HG02938 (cell line): ENCODE measurements at regions not wholly inside any gene's neighbourhood (a gene's known extent, or its start where the extent isn't known, plus 50 kb on each side); places are given as distances from the start of the nearest gene placed in this dataset.

ENCODE experiments used
- ATAC-seq: cut with Tn5 transposase; IDR thresholded peaks from one replicate; pipeline ENCODE4 v1.9.1; 2021; ENCODE audit warnings: mild to moderate bottlenecking, moderate library complexity; ENCODE audit not compliant: unreplicated experiment

GRCh38 chr4:41865306-41865980 is 69.8 kb upstream of the TMEM33 start:
- ATAC-seq, result no peak

GRCh38 chr4:41859087-41859486 is 76.1 kb upstream of the TMEM33 start:
- no peak for ATAC-seq

- ATAC-seq, result no peak
These were observed 78.0 kb upstream of the TMEM33 start for GRCh38 chr4:41857226-41857641.

- ATAC-seq, result no peak
These were observed 78.4 kb upstream of the TMEM33 start for GRCh38 chr4:41856797-41857196.

GRCh38 chr4:41853973-41854372 is 81.3 kb upstream of the TMEM33 start:
- no peak for ATAC-seq

GRCh38 chr4:41852229-41852628 is 83.0 kb upstream of the TMEM33 start:
- ATAC-seq, result no peak

GRCh38 chr4:41851621-41852020 is 83.6 kb upstream of the TMEM33 start:
- ATAC-seq, result no peak

- ATAC-seq, result no peak
These were observed 90.9 kb upstream of the TMEM33 start for GRCh38 chr4:41844327-41844726.

- peak; percentile 83 for ATAC-seq
These were observed 91.7 kb upstream of the PHOX2B start for GRCh38 chr4:41839916-41840854.

- no peak for ATAC-seq
These were observed 90.1 kb upstream of the PHOX2B start for GRCh38 chr4:41838590-41838989.

- no peak for ATAC-seq
These were observed 86.9 kb upstream of the PHOX2B start for GRCh38 chr4:41835321-41835995.

- no peak for ATAC-seq
These were observed 84.4 kb upstream of the PHOX2B start for GRCh38 chr4:41832961-41833360.

- no peak for ATAC-seq
These were observed 73.8 kb upstream of the PHOX2B start for GRCh38 chr4:41822325-41822724.

GRCh38 chr4:41820473-41820872 is 71.9 kb upstream of the PHOX2B start:
- no peak for ATAC-seq

- ATAC-seq, result no peak
These were observed 71.1 kb upstream of the PHOX2B start for GRCh38 chr4:41819621-41820020.

GRCh38 chr4:41815473-41815872 is 66.9 kb upstream of the PHOX2B start:
- ATAC-seq, result no peak

- ATAC-seq, result no peak
These were observed 66.0 kb upstream of the PHOX2B start for GRCh38 chr4:41814565-41814964.

- no peak for ATAC-seq
These were observed 58.3 kb upstream of the PHOX2B start for GRCh38 chr4:41806807-41807206.

GRCh38 chr4:41802590-41802989 is 54.1 kb upstream of the PHOX2B start:
- ATAC-seq, result no peak

GRCh38 chr4:41799126-41799525 is 50.6 kb upstream of the PHOX2B start:
- no peak for ATAC-seq
